SK-N-MC (cell line): ENCODE measurements at regions not wholly inside any gene's neighbourhood (a gene's known extent, or its start where the extent isn't known, plus 50 kb on each side); places are given as distances from the start of the nearest gene placed in this dataset.

ENCODE experiments used
- EZH2 ChIP-seq: fragments of 200-600 bp; sonication (generic); IDR thresholded peaks from one replicate; pipeline ENCODE4 v1.6.1; 2017; ENCODE audit warnings: antibody characterized with exemption
- FOXP2 ChIP-seq: optimal IDR thresholded peaks from 2 replicates; pipeline ENCODE3; 2011; ENCODE audit warnings: mild to moderate bottlenecking, moderate library complexity; ENCODE audit not compliant: insufficient read depth; ENCODE audit errors: extremely low read length, control extremely low read depth
- POLR2AphosphoS5 ChIP-seq: IDR thresholded peaks from 2 replicates; pipeline ENCODE4 v1.6.1; 2012; ENCODE audit warnings: mild to moderate bottlenecking, low read depth, low read length, borderline replicate concordance

GRCh38 chr3:187858041-187858440 lies 112.8 kb upstream of the BCL6 start:
- TF ChIP-seq POLR2AphosphoS5, result no peak
- no peak for TF ChIP-seq EZH2
- TF ChIP-seq FOXP2, result no peak
